ENCODE measurements at regions not wholly inside any gene's neighbourhood (a gene's known extent, or its start where the extent isn't known, plus 50 kb on each side); places are given as distances from the start of the nearest gene placed in this dataset.

DNA sequence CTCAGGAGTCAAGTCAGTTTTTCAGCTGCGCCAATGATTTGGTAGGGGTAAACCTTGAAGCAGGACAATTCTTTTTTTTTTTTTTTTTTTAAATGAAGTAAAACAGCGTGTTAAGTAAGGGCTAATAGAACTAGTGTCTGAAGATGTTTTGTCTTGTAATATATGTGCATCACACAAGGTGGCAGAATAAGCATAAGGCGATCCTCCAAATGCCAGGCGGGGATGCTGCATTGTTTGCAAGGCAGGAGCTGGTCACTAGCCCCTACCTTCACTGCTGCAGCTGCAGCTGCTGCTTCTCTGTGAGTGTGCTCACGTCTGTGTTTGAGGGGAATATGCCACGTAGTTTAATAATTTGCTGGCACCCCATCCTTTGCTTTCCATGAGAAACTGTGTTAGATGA is 272.7 kb upstream of the MAP3K7 start:
- TF ChIP-seq, protein P1, sequence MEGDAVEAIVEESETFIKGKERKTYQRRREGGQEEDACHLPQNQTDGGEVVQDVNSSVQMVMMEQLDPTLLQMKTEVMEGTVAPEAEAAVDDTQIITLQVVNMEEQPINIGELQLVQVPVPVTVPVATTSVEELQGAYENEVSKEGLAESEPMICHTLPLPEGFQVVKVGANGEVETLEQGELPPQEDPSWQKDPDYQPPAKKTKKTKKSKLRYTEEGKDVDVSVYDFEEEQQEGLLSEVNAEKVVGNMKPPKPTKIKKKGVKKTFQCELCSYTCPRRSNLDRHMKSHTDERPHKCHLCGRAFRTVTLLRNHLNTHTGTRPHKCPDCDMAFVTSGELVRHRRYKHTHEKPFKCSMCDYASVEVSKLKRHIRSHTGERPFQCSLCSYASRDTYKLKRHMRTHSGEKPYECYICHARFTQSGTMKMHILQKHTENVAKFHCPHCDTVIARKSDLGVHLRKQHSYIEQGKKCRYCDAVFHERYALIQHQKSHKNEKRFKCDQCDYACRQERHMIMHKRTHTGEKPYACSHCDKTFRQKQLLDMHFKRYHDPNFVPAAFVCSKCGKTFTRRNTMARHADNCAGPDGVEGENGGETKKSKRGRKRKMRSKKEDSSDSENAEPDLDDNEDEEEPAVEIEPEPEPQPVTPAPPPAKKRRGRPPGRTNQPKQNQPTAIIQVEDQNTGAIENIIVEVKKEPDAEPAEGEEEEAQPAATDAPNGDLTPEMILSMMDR (IDR thresholded peaks at IDR 0.05; ENCODE audit: poor library complexity, severe bottlenecking): peak; percentile 71
- no peak for TF ChIP-seq POLR2AphosphoS5 (IDR thresholded peaks at IDR 0.05)
- no peak for TF ChIP-seq EP300 (conservative IDR thresholded peaks at IDR 0.05; ENCODE audit: poor library complexity, severe bottlenecking)
